HepG2 (cell line): ENCODE measurements at regions not wholly inside any gene's neighbourhood (a gene's known extent, or its start where the extent isn't known, plus 50 kb on each side); places are given as distances from the start of the nearest gene placed in this dataset.

ENCODE experiments used
- ATAC-seq: fragments of 200-7000 bp; cut with Tn5 transposase; 3 replicates; pipeline ENCODE4 v1.9.1; 2020; ENCODE audit warnings: mild to moderate bottlenecking, moderate library complexity
- BruUV-seq: library from RNA; stranded (reverse); fragments of 400-500 nt; replicated peaks from 2 replicates; lab custom pipeline; 2021; lab: Mats Ljungman, UMichigan
- CTCF ChIA-PET: fragments of 300-600 bp; formaldehyde crosslinking; extraction: SDS; loops from one replicate; lab custom pipeline; 2021; ENCODE audit warnings: low total read pairs, inconsistent platforms, low intra/inter-chr PET ratio; lab: Yijun Ruan, JAX
- POLR2A ChIA-PET: fragments of 350-600 bp; sonication (Branson Sonifier 250); formaldehyde crosslinking; loops from one replicate; lab custom pipeline; 2020; ENCODE audit warnings: antibody characterized with exemption, inconsistent platforms; lab: Yijun Ruan, JAX
- DNase-seq: peaks from one replicate; pipeline ENCODE4 v3.0.0-alpha.2; 2015; ENCODE audit warnings: low spot score
- FAIRE-seq: peaks from 3 replicates; lab custom pipeline; 2011; peaks lifted over from hg19 to GRCh38; lab: Jason Lieb, UNC
- H2AFZ ChIP-seq: one replicate; pipeline ENCODE4 v1.6.1; 2011; ENCODE audit warnings: low read length, inconsistent platforms
- H3K27ac ChIP-seq: fragments of 300-600 bp; 3 replicates; pipeline ENCODE4 v1.8.0; 2011; ENCODE audit warnings: mixed run types, mild to moderate bottlenecking, mixed read lengths, low read length, inconsistent platforms; ENCODE audit not compliant: insufficient read depth; ENCODE audit errors: extremely low read length
- H3K27me3 ChIP-seq, 2 experiments: fragments of 200-600 bp in 1 of 2; 2 replicates in 1 of 2; 3 replicates in 1 of 2; pipeline versions ENCODE4 v1.6.0 to v1.8.0; 2011; ENCODE audit warnings: low read length in 2 of 2, mild to moderate bottlenecking in 2 of 2, moderate library complexity in 2 of 2, inconsistent platforms in 1 of 2; ENCODE audit not compliant: insufficient read depth in 2 of 2, control insufficient read depth in 1 of 2
- H3K36me3 ChIP-seq, 2 experiments: fragments of 200-600 bp in 1 of 2; replicated peaks in 1 of 2; 2 replicates in 1 of 2; 3 replicates in 1 of 2; pipeline versions ENCODE4 v1.5.1 to v1.8.0; 2011; ENCODE audit warnings: low read length in 2 of 2, inconsistent platforms in 1 of 2; ENCODE audit not compliant: insufficient read depth in 2 of 2, control insufficient read depth in 1 of 2
- H3K4me1 ChIP-seq: 2 replicates; pipeline ENCODE4 v1.5.1; 2012; ENCODE audit warnings: low read length, inconsistent platforms; ENCODE audit not compliant: insufficient read depth
- H3K4me2 ChIP-seq: 2 replicates; pipeline ENCODE4 v1.6.0; 2011; ENCODE audit warnings: low read depth, low read length, inconsistent platforms
- H3K4me3 ChIP-seq, 3 experiments: fragments of 200-600 bp in 1 of 3; sonication (generic), shearing (Covaris generic) in 1 of 3; replicated peaks in 1 of 3; 2 replicates each; pipeline ENCODE4 v1.5.1; 2011 to 2016; ENCODE audit warnings: low read length in 3 of 3, inconsistent platforms in 2 of 3, low read depth in 2 of 3, mild to moderate bottlenecking in 2 of 3, control low read depth in 1 of 3, mixed read lengths in 1 of 3; ENCODE audit not compliant: insufficient read depth in 1 of 3
- H3K79me2 ChIP-seq: one replicate; pipeline ENCODE4 v1.6.1; 2011; ENCODE audit warnings: low read length, inconsistent platforms; ENCODE audit not compliant: insufficient read depth
- H3K9ac ChIP-seq: 2 replicates; pipeline ENCODE4 v1.6.0; 2011; ENCODE audit warnings: mild to moderate bottlenecking, low read depth, low read length, inconsistent platforms; ENCODE audit not compliant: insufficient read depth
- H3K9me3 ChIP-seq: 2 replicates; pipeline ENCODE4 v1.5.1; 2012; ENCODE audit warnings: mild to moderate bottlenecking, low read length
- H4K20me1 ChIP-seq: 2 replicates; pipeline ENCODE4 v1.6.0; 2011; ENCODE audit warnings: inconsistent platforms, mild to moderate bottlenecking, low read length, moderate library complexity; ENCODE audit not compliant: insufficient read depth
- ARNT2 ChIP-seq: sonication (generic); formaldehyde crosslinking; IDR thresholded peaks from 2 replicates; pipeline ENCODE4 v1.8.0; 2022; ENCODE audit warnings: mild to moderate bottlenecking, low read depth, missing genetic modification reagents, moderate library complexity
- DR1 ChIP-seq: sonication (generic); formaldehyde crosslinking; IDR thresholded peaks from 2 replicates; pipeline ENCODE4 v1.8.0; 2021; ENCODE audit warnings: mild to moderate bottlenecking, missing genetic modification reagents, inconsistent platforms
- GPN1 ChIP-seq: sonication (generic); formaldehyde crosslinking; IDR thresholded peaks from 2 replicates; pipeline ENCODE4 v1.5.1; 2020; ENCODE audit warnings: missing genetic modification reagents, borderline replicate concordance
- JARID2 ChIP-seq: sonication (generic); formaldehyde crosslinking; IDR thresholded peaks from 2 replicates; pipeline ENCODE4 v1.8.1; 2023; ENCODE audit warnings: missing genetic modification reagents, inconsistent platforms; ENCODE audit not compliant: insufficient replicate concordance
- SKIL ChIP-seq: sonication (generic); formaldehyde crosslinking; IDR thresholded peaks from 2 replicates; pipeline ENCODE4 v1.8.0; 2022; ENCODE audit warnings: missing genetic modification reagents, mild to moderate bottlenecking, moderate library complexity, borderline replicate concordance
- TEF ChIP-seq: sonication (generic); formaldehyde crosslinking; IDR thresholded peaks from 2 replicates; pipeline ENCODE4 v1.5.0; 2020; ENCODE audit warnings: missing genetic modification reagents
- ZIK1 ChIP-seq: sonication (generic); formaldehyde crosslinking; IDR thresholded peaks from 2 replicates; pipeline ENCODE4 v1.5.0; 2020; ENCODE audit warnings: mild to moderate bottlenecking, low read depth, missing genetic modification reagents, borderline replicate concordance
- ZNF17 ChIP-seq: sonication (generic); formaldehyde crosslinking; IDR thresholded peaks from 2 replicates; pipeline ENCODE4 v1.5.0; 2020; ENCODE audit warnings: mild to moderate bottlenecking, missing genetic modification reagents
- ZNF432 ChIP-seq: sonication (generic); formaldehyde crosslinking; IDR thresholded peaks from 2 replicates; pipeline ENCODE4 v1.5.0; 2020; ENCODE audit warnings: missing genetic modification reagents, mild to moderate bottlenecking, borderline replicate concordance
- ZNF772 ChIP-seq: sonication (generic); formaldehyde crosslinking; IDR thresholded peaks from 2 replicates; pipeline ENCODE4 v1.5.0; 2020; ENCODE audit warnings: mild to moderate bottlenecking, missing genetic modification reagents
- ZSCAN29 ChIP-seq: sonication (generic); formaldehyde crosslinking; conservative IDR thresholded peaks from 2 replicates; pipeline ENCODE4 v1.4.0; 2020; ENCODE audit warnings: mild to moderate bottlenecking, missing genetic modification reagents
- WGBS: methylation state at CpG from one replicate; pipeline ENCODE4 v1.1.6; 2017; ENCODE audit warnings: low lambda C conversion rate; 5-methylcytosine and 5-hydroxymethylcytosine counted together
- in situ Hi-C: cut with HindIII; loops from 2 replicates; pipeline ENCODE4 v1.10.0; 2017; ENCODE audit warnings: low pct_unique_long_range_greater_than_20kb; ENCODE audit not compliant: extremely low pct_ligation_motif_present
- intact Hi-C: fragments of 100-400 bp; cut with micrococcal nuclease; formaldehyde crosslinking; loops from one replicate; pipeline ENCODE4 v1.10.0; 2022; ENCODE audit not compliant: unreplicated experiment

- no peak for TF ChIP-seq SKIL (CRISPR knock-in tag)
- TF ChIP-seq DR1 (CRISPR knock-in tag), result no peak
- TF ChIP-seq ZIK1 (CRISPR knock-in tag), result no peak
- TF ChIP-seq GPN1, result no peak
These were observed 404.1 kb downstream of the CNTNAP4 start (continued) for GRCh38 chr16:76681296-76681695.

GRCh38 chr16:76683051-76683450 lies 405.9 kb downstream of the CNTNAP4 start:
- Histone ChIP-seq H3K4me3 (no peak overlapping the region), H3K36me3 (no peaks in the 10 kb centered on the region), H3K27me3 (no peaks in the 10 kb centered on the region), H3K79me2 (no peaks in the 10 kb centered on the region), H2AFZ (no peak overlapping the region), H3K9me3 (no peaks in the 10 kb centered on the region), H3K4me1 (no peaks in the 10 kb centered on the region), H3K27ac (no peak overlapping the region), H3K4me2 (no peak overlapping the region), H3K9ac (no peak overlapping the region), H4K20me1 (no peaks in the 10 kb centered on the region)
- CTCF ChIA-PET, result no interaction called here
- no TSS peak for BruUV-seq
- ATAC-seq (no peak), FAIRE-seq (no peak), DNase-seq (no peak)
- intact Hi-C loops (no loop called here), in situ Hi-C loops (no loop called here)
- TF ChIP-seq ARNT2 (CRISPR knock-in tag), result no peak
- no peak for TF ChIP-seq ZNF772 (CRISPR knock-in tag)
- TF ChIP-seq ZSCAN29, result no peak
- no peak for TF ChIP-seq JARID2 (CRISPR knock-in tag)
- no peak for TF ChIP-seq ZNF432
- no peak for TF ChIP-seq ZNF17 (CRISPR knock-in tag)
- TF ChIP-seq TEF (CRISPR knock-in tag), result no peak
- 3% methylated on average over 4 of the region's 4 CpGs for WGBS
- POLR2A ChIA-PET, result no interaction called here
